ENCODE measurements at regions not wholly inside any gene's neighbourhood (a gene's known extent, or its start where the extent isn't known, plus 50 kb on each side); places are given as distances from the start of the nearest gene placed in this dataset.

DNA sequence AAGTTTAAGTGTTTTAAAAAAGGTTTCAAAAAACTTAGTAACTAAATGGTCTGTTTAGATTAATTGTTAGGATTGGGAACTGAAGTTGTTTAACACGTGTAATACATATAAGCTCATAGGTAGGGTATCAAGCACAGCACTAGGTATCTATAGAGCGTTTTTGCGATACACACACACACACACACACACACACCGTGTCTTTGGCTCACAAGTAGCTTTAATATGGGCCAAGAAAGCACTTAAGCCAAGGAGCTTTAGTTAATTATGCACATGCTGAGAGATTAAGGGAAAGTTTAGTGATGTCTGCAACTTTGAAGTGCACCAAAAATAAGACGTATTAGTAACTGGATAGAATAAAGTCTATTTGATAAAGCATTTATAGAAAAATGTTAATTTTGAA is 93.8 kb upstream of the CNTNAP2 start:
- TF ChIP-seq, protein P1, sequence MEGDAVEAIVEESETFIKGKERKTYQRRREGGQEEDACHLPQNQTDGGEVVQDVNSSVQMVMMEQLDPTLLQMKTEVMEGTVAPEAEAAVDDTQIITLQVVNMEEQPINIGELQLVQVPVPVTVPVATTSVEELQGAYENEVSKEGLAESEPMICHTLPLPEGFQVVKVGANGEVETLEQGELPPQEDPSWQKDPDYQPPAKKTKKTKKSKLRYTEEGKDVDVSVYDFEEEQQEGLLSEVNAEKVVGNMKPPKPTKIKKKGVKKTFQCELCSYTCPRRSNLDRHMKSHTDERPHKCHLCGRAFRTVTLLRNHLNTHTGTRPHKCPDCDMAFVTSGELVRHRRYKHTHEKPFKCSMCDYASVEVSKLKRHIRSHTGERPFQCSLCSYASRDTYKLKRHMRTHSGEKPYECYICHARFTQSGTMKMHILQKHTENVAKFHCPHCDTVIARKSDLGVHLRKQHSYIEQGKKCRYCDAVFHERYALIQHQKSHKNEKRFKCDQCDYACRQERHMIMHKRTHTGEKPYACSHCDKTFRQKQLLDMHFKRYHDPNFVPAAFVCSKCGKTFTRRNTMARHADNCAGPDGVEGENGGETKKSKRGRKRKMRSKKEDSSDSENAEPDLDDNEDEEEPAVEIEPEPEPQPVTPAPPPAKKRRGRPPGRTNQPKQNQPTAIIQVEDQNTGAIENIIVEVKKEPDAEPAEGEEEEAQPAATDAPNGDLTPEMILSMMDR (IDR thresholded peaks at IDR 0.05; ENCODE audit: low read length) = no peak
- no peak for TF ChIP-seq EZH2 (IDR thresholded peaks at IDR 0.05; ENCODE audit: borderline replicate concordance, low read length)

Measured in OCI-LY1 (cell line).